Amniotic epithelial cell (primary cell): ENCODE measurements at regions not wholly inside any gene's neighbourhood (a gene's known extent, or its start where the extent isn't known, plus 50 kb on each side); places are given as distances from the start of the nearest gene placed in this dataset.

Source experiments
- DNase-seq: peaks from one replicate; pipeline ENCODE4 v3.0.0-alpha.2; 2010; ENCODE audit warnings: low read depth

GRCh38 chr12:97275256-97275655, 187.3 kb upstream of the RMST start:
- DNase-seq, result no peak

- no peak for DNase-seq
These were observed 186.6 kb upstream of the RMST start for GRCh38 chr12:97275728-97276590.

- no peak for DNase-seq
These were observed 185.8 kb upstream of the RMST start for GRCh38 chr12:97276661-97277429.

- no peak for DNase-seq
These were observed 179.3 kb upstream of the RMST start for GRCh38 chr12:97283297-97283696.

- no peak for DNase-seq
These were observed 174.1 kb upstream of the RMST start for GRCh38 chr12:97288531-97288930.

GRCh38 chr12:97292588-97292987, 170.0 kb upstream of the RMST start:
- DNase-seq, result no peak

GRCh38 chr12:97293541-97293940, 169.1 kb upstream of the RMST start:
- DNase-seq, result no peak

GRCh38 chr12:97299847-97300246, 162.8 kb upstream of the RMST start:
- DNase-seq, result no peak

- DNase-seq, result no peak
These were observed 162.2 kb upstream of the RMST start for GRCh38 chr12:97300431-97300830.

- DNase-seq, result no peak
These were observed 161.7 kb upstream of the RMST start for GRCh38 chr12:97300891-97301290.

- no peak for DNase-seq
These were observed 161.0 kb upstream of the RMST start for GRCh38 chr12:97301576-97301975.

GRCh38 chr12:97305651-97306050, 157.0 kb upstream of the RMST start:
- no peak for DNase-seq

- DNase-seq, result no peak
These were observed 156.5 kb upstream of the RMST start for GRCh38 chr12:97306147-97306546.

GRCh38 chr12:97308576-97309198, 153.9 kb upstream of the RMST start:
- DNase-seq, result peak; percentile 45

- DNase-seq, result no peak
These were observed 152.7 kb upstream of the RMST start for GRCh38 chr12:97309921-97310320.

- DNase-seq, result no peak
These were observed 150.0 kb upstream of the RMST start for GRCh38 chr12:97312570-97313135.

GRCh38 chr12:97313471-97314190, 149.0 kb upstream of the RMST start:
- DNase-seq, result no peak

- no peak for DNase-seq
These were observed 146.3 kb upstream of the RMST start for GRCh38 chr12:97316321-97316720.

GRCh38 chr12:97321621-97322020, 141.0 kb upstream of the RMST start:
- DNase-seq, result no peak

GRCh38 chr12:97322388-97322787, 140.2 kb upstream of the RMST start:
- DNase-seq, result no peak

GRCh38 chr12:97323154-97323553, 139.4 kb upstream of the RMST start:
- DNase-seq, result no peak

- no peak for DNase-seq
These were observed 138.1 kb upstream of the RMST start for GRCh38 chr12:97324471-97324870.
